ENCODE measurements at regions not wholly inside any gene's neighbourhood (a gene's known extent, or its start where the extent isn't known, plus 50 kb on each side); places are given as distances from the start of the nearest gene placed in this dataset.
"Not testable (repeated sequence)": the region's sequence is repeated elsewhere in the genome, so short reads cannot be mapped to it uniquely, and the experiment has no call there.

GRCh38 chr3:107227091-107227490 lies 150.1 kb upstream of the CCDC54 start:
- ChIA-PET CTCF (interaction anchor here (1.6 to 3.5 kb wide), 2 partner anchors 9 to 194 kb away, joined by 3 to 27 read pairs; no protein-coding TSS in a partner anchor), POLR2A (no interaction called here)
- H3K4me3 ChIP-seq (ENCODE audit: low read depth, low read length): no peak overlapping the region
- no peak for DNase-seq (ENCODE audit: low read depth, low spot score)
- no peak for TF ChIP-seq CTCF (IDR thresholded peaks at IDR 0.05; ENCODE audit: insufficient read depth, low read length, missing control alignments)

GRCh38 chr3:107233877-107234276 lies 143.4 kb upstream of the CCDC54 start:
- H3K4me3 ChIP-seq (ENCODE audit: low read depth, low read length); DNase-seq (ENCODE audit: low read depth, low spot score); POLR2A ChIA-PET: not testable (repeated sequence)
- CTCF ChIA-PET: interaction anchor here (0.7 to 2.5 kb wide), 8 partner anchors 24 to 753 kb away, joined by 3 to 11 read pairs (median 4); no protein-coding TSS in a partner anchor

- POLR2A ChIA-PET: interaction anchor here (0.5 kb wide), 1 partner anchor 425 kb away, joined by 6 read pairs; no protein-coding TSS in a partner anchor
- H3K4me3 ChIP-seq (ENCODE audit: low read depth, low read length): peak overlapping the region; percentile 49
- CTCF ChIA-PET: interaction anchor here (0.7 to 3.9 kb wide), 67 partner anchors 8 to 1317 kb away, joined by 3 to 54 read pairs (median 5); no protein-coding TSS in a partner anchor
- TF ChIP-seq CTCF (IDR thresholded peaks at IDR 0.05; ENCODE audit: insufficient read depth, low read length, missing control alignments): no peak
- DNase-seq (ENCODE audit: low read depth, low spot score): no peak
These were observed 141.9 kb upstream of the CCDC54 start for GRCh38 chr3:107235193-107235927.

- peak; percentile 34 for DNase-seq (ENCODE audit: low read depth, low spot score)
- H3K4me3 ChIP-seq (ENCODE audit: low read depth, low read length): peak overlapping the region; percentile 49
- ChIA-PET POLR2A (no interaction called here), CTCF (interaction anchor here (0.7 to 3.9 kb wide), 68 partner anchors 9 to 1317 kb away, joined by 3 to 54 read pairs (median 5); no protein-coding TSS in a partner anchor)
- peak; percentile 67 for TF ChIP-seq CTCF (IDR thresholded peaks at IDR 0.05; ENCODE audit: insufficient read depth, low read length, missing control alignments)
These were observed 141.3 kb upstream of the CCDC54 start for GRCh38 chr3:107235928-107236315.

- H3K4me3 ChIP-seq (ENCODE audit: low read depth, low read length): no peak overlapping the region
- TF ChIP-seq CTCF (IDR thresholded peaks at IDR 0.05; ENCODE audit: insufficient read depth, low read length, missing control alignments): no peak
- DNase-seq (ENCODE audit: low read depth, low spot score): no peak
- ChIA-PET POLR2A (interaction anchor here (0.5 to 0.6 kb wide), 2 partner anchors 319 to 609 kb away, joined by 3 to 4 read pairs; no protein-coding TSS in a partner anchor), CTCF (interaction anchor here (0.7 to 3.9 kb wide), 43 partner anchors 9 to 1316 kb away, joined by 3 to 54 read pairs (median 6); no protein-coding TSS in a partner anchor)
These were observed 140.4 kb upstream of the CCDC54 start for GRCh38 chr3:107236655-107237337.

GRCh38 chr3:107238787-107239186 lies 138.5 kb upstream of the CCDC54 start:
- ChIA-PET CTCF (interaction anchor here (0.6 to 1.4 kb wide), 7 partner anchors 9 to 1883 kb away, joined by 3 to 8 read pairs (median 4); no protein-coding TSS in a partner anchor), POLR2A (no interaction called here)
- TF ChIP-seq CTCF (IDR thresholded peaks at IDR 0.05; ENCODE audit: insufficient read depth, low read length, missing control alignments): no peak

More at GRCh38 chr3:107238787-107239186, 138.5 kb upstream of the CCDC54 start:
- no peak for DNase-seq (ENCODE audit: low read depth, low spot score)
- H3K4me3 ChIP-seq (ENCODE audit: low read depth, low read length): no peak overlapping the region

Data from AG04449 (cell line).